CD4-positive, alpha-beta T cell (primary cell): ENCODE measurements at regions not wholly inside any gene's neighbourhood (a gene's known extent, or its start where the extent isn't known, plus 50 kb on each side); places are given as distances from the start of the nearest gene placed in this dataset.
A peak's percentile ranks its signal among the peaks of the same experiment; 100 is the strongest.

ENCODE experiments used
- ATAC-seq: fragments of 200-7000 bp; cut with Tn5 transposase; one replicate; pipeline ENCODE4 v1.10.0; 2022; ENCODE audit warnings: mild to moderate bottlenecking; ENCODE audit not compliant: poor library complexity
- CTCF ChIA-PET: fragments of 350-600 bp; sonication (Branson Sonifier 250); formaldehyde crosslinking; loops from one replicate; lab custom pipeline; 2021; ENCODE audit warnings: antibody characterized with exemption, inconsistent platforms; lab: Charles Lee
- POLR2A ChIA-PET: fragments of 350-600 bp; sonication (Branson Sonifier 250); formaldehyde crosslinking; loops from one replicate; lab custom pipeline; 2021; ENCODE audit warnings: antibody characterized with exemption, inconsistent platforms; lab: Charles Lee
- DNase-seq, 14 experiments: peaks; one replicate each; pipeline ENCODE4 v3.0.0-alpha.2; 2013 to 2020; ENCODE audit warnings: mixed read lengths in 2 of 14
- H3K27ac ChIP-seq, 2 donors: one replicate each; pipeline versions ENCODE4 v1.5.1 to v1.7.0; 2013; ENCODE audit warnings: low read length in 2 of 2, low read depth in 1 of 2, mild to moderate bottlenecking in 1 of 2
- H3K27me3 ChIP-seq, 2 experiments: 1 replicate in 1 of 2; 2 replicates in 1 of 2; pipeline versions ENCODE4 v1.6.1 to v1.7.0; 2013; ENCODE audit warnings: low read length in 2 of 2, control low read depth in 1 of 2, mild to moderate bottlenecking in 1 of 2, moderate library complexity in 1 of 2; ENCODE audit not compliant: insufficient read depth in 2 of 2, control insufficient read depth in 1 of 2
- H3K36me3 ChIP-seq: one replicate; pipeline ENCODE4 v1.6.1; 2013; ENCODE audit warnings: low read length, control low read depth; ENCODE audit not compliant: insufficient read depth
- H3K4me1 ChIP-seq: one replicate; pipeline ENCODE4 v1.6.1; 2013; ENCODE audit warnings: low read length, control low read depth; ENCODE audit not compliant: insufficient read depth
- H3K4me3 ChIP-seq: one replicate; pipeline ENCODE4 v1.5.1; 2013; ENCODE audit warnings: mild to moderate bottlenecking, low read length, moderate library complexity
- H3K9me3 ChIP-seq, 2 experiments: 1 replicate in 1 of 2; 2 replicates in 1 of 2; pipeline versions ENCODE4 v1.6.1 to v1.7.0; 2013; ENCODE audit warnings: low read length in 2 of 2, mild to moderate bottlenecking in 2 of 2, control low read depth in 1 of 2, moderate library complexity in 1 of 2; ENCODE audit not compliant: control insufficient read depth in 1 of 2, insufficient read depth in 1 of 2
- H3K27ac Mint-ChIP-seq: one replicate; pipeline ENCODE4 v1.8.0; 2020; ENCODE audit warnings: mixed read lengths
- H3K27me3 Mint-ChIP-seq: one replicate; pipeline ENCODE4 v1.8.0; 2021; ENCODE audit warnings: mixed read lengths
- H3K36me3 Mint-ChIP-seq: one replicate; pipeline ENCODE4 v1.8.0; 2021; ENCODE audit warnings: low read depth, mixed read lengths
- H3K4me1 Mint-ChIP-seq: one replicate; pipeline ENCODE4 v1.8.0; 2021; ENCODE audit warnings: low read depth, mixed read lengths
- H3K4me3 Mint-ChIP-seq: one replicate; pipeline ENCODE4 v1.8.0; 2020; ENCODE audit warnings: mild to moderate bottlenecking, mixed read lengths
- H3K9me3 Mint-ChIP-seq: one replicate; pipeline ENCODE4 v1.8.0; 2020; ENCODE audit warnings: mixed read lengths
- CTCF ChIP-seq: fragments of 200-600 bp; IDR thresholded peaks from one replicate; pipeline ENCODE4 v1.8.0; 2022; ENCODE audit warnings: antibody characterized with exemption, mild to moderate bottlenecking
- intact Hi-C, 2 experiments: fragments of 100-400 bp; cut with DNase I in 1 of 2; cut with micrococcal nuclease in 1 of 2; formaldehyde crosslinking; loops; one replicate each; pipeline versions ENCODE4 v1.15.1 to v1.9.0; 2023 to 2025; cut with DNase I, micrococcal nuclease

- no peaks in the 10 kb centered on the region for H3K4me1 Mint-ChIP-seq
- H3K4me1 ChIP-seq = no peaks in the 10 kb centered on the region
- H3K27me3 Mint-ChIP-seq = peaks cover 25% of the 10 kb centered on the region
- H3K9me3 ChIP-seq = peaks cover 0 to 5% of the 10 kb centered on the region in 2 experiments
- no peak overlapping the region for H3K4me3 ChIP-seq
- no peak for DNase-seq
- POLR2A ChIA-PET = no interaction called here
- no peaks in the 10 kb centered on the region for H3K27me3 ChIP-seq
- intact Hi-C loops = no loop called here
- peak; percentile 30 for TF ChIP-seq CTCF
- ATAC-seq = no peak
- no peak overlapping the region for H3K27ac ChIP-seq
- H3K27ac Mint-ChIP-seq = no peak overlapping the region
- H3K9me3 Mint-ChIP-seq = no peaks in the 10 kb centered on the region
- CTCF ChIA-PET = interaction anchor here (0.6 kb wide), 1 partner anchor 1622 kb away, joined by 3 read pairs; no protein-coding TSS in a partner anchor
- H3K4me3 Mint-ChIP-seq = no peak overlapping the region
- H3K36me3 Mint-ChIP-seq = no peaks in the 10 kb centered on the region
- no peaks in the 10 kb centered on the region for H3K36me3 ChIP-seq
Measured at GRCh38 chr6:97437087-97437486, 154.1 kb upstream of the MMS22L start.

DNA sequence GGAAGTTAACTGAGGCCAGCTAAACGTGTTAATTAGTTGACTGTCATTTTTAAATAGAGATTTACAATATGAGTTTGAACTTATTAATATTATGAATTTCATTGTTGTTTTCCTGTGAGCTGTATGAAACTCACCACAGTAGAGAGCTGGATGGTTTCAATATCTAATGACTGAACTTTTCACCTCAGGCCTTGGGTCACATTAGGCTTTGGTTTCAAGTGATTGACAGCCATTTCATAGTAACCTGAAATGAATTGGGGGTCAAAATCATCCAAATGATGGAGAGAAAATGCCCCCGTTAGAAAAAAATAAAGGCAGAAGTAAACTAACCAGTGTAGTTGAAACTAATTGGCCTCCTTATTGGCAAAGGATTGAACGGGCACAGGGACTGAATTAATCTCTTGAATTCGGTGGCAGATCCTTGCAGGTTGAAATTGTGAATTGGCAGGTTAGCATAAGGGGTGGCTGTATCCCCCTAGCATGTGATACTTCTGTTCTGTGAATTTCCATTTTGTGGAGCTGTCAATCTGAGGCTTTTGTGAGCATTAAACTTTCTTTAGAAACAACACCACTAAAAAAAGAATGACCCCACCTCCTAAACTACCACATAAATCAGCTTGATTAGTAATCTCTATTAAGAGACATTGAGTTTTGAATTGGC lies 155.1 kb upstream of the MMS22L start:
- peaks cover 25% of the 10 kb centered on the region for H3K27me3 Mint-ChIP-seq
- no peak overlapping the region for H3K27ac Mint-ChIP-seq
- H3K9me3 Mint-ChIP-seq = no peaks in the 10 kb centered on the region
- CTCF ChIA-PET = no interaction called here
- H3K4me3 Mint-ChIP-seq = no peak overlapping the region
- H3K9me3 ChIP-seq = peaks cover 0 to 4% of the 10 kb centered on the region in 2 experiments
- ATAC-seq (no peak), DNase-seq (no peak)
- H3K4me1 Mint-ChIP-seq = no peaks in the 10 kb centered on the region
- POLR2A ChIA-PET = interaction anchor here (0.6 kb wide), 1 partner anchor 56 kb away, joined by 3 read pairs; no protein-coding TSS in a partner anchor
- H3K27ac ChIP-seq = no peak overlapping the region
- H3K4me3 ChIP-seq = no peak overlapping the region
- H3K27me3 ChIP-seq = no peaks in the 10 kb centered on the region
- no peaks in the 10 kb centered on the region for H3K36me3 Mint-ChIP-seq
- intact Hi-C loops = no loop called here
- TF ChIP-seq CTCF = no peak
- no peaks in the 10 kb centered on the region for H3K36me3 ChIP-seq
- H3K4me1 ChIP-seq = no peaks in the 10 kb centered on the region

DNA sequence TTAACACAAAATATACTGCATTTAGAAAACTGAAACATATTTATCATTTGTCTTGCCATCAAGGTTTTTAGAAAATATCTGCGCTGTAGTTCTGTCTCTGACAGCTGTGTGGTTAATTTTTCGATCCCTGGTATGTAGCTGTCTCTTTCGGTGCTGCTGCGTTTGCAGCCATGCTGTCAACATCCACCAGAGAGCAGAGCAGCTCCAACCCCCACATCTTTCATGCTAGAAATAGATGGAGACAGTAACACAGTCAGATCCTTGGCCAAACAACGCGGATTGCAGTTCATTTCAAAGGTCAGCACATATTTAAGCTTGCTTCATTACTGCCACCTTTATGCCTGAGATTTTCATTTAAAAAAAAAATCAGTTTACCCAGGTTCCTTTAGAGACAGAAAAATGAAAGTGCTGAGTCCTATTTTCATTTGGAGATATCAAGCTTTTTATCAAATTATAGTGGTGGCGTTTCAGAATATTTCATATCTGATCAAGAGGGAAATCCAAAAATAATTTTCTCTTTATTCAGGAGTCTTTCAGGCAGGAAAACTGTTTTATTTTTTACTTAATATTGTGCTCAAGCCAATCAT lies 157.7 kb upstream of the MMS22L start:
- DNase-seq = peak in 1 of 14 experiments; percentile 0
- POLR2A ChIA-PET = no interaction called here

More for the DNA sequence above, 157.7 kb upstream of the MMS22L start:
- no peak for TF ChIP-seq CTCF
- intact Hi-C loops = no loop called here
- no peak overlapping the region for H3K27ac ChIP-seq
- no peak overlapping the region for H3K4me3 ChIP-seq
- H3K4me3 Mint-ChIP-seq = no peak overlapping the region
- CTCF ChIA-PET = no interaction called here
- ATAC-seq = no peak
- H3K9me3 Mint-ChIP-seq = no peaks in the 10 kb centered on the region
- H3K9me3 ChIP-seq = no peaks in the 10 kb centered on the region
- no peaks in the 10 kb centered on the region for H3K4me1 Mint-ChIP-seq
- H3K27ac Mint-ChIP-seq = no peak overlapping the region
- no peaks in the 10 kb centered on the region for H3K4me1 ChIP-seq
- H3K36me3 Mint-ChIP-seq = no peaks in the 10 kb centered on the region
- no peaks in the 10 kb centered on the region for H3K27me3 ChIP-seq
- H3K36me3 ChIP-seq = no peaks in the 10 kb centered on the region
- H3K27me3 Mint-ChIP-seq = peaks cover 11% of the 10 kb centered on the region
